Thoracic aorta (tissue), 2 donors: ENCODE measurements at regions not wholly inside any gene's neighbourhood (a gene's known extent, or its start where the extent isn't known, plus 50 kb on each side); places are given as distances from the start of the nearest gene placed in this dataset.

ENCODE experiments used
- ATAC-seq: fragments of 150-250 bp; one replicate; pipeline ENCODE4 v1.8.0; 2017; ENCODE audit warnings: low read depth; ENCODE audit not compliant: insufficient number of reproducible peaks, low FRiP score
- DNase-seq: peaks from one replicate; pipeline ENCODE4 v3.0.0-alpha.2; 2020; ENCODE audit warnings: low spot score
- H3K27ac ChIP-seq, 2 donors: fragments of 200-600 bp; sonication (generic); 1 replicate in 1 of 2; 2 replicates in 1 of 2; pipeline ENCODE4 v1.5.1; 2016; ENCODE audit warnings: mild to moderate bottlenecking in 2 of 2, moderate library complexity in 2 of 2
- H3K27me3 ChIP-seq: fragments of 200-600 bp; sonication (generic); replicated peaks from 2 replicates; pipeline ENCODE4 v1.6.0; 2016; ENCODE audit warnings: mild to moderate bottlenecking; ENCODE audit not compliant: insufficient read depth
- H3K36me3 ChIP-seq: fragments of 200-600 bp; sonication (generic); one replicate; pipeline ENCODE4 v1.5.1; 2016
- H3K4me1 ChIP-seq, 2 donors: fragments of 200-600 bp; sonication (generic); 1 replicate in 1 of 2; 2 replicates in 1 of 2; pipeline versions ENCODE4 v1.5.1 to v1.6.0; 2016; ENCODE audit warnings: low read depth in 2 of 2, mild to moderate bottlenecking in 1 of 2; ENCODE audit not compliant: control insufficient read depth in 1 of 2
- H3K4me3 ChIP-seq: fragments of 200-600 bp; sonication (generic); 2 replicates; pipeline ENCODE4 v1.5.1; 2016; ENCODE audit warnings: mild to moderate bottlenecking
- H3K9me3 ChIP-seq: fragments of 200-600 bp; sonication (generic); 2 replicates; pipeline ENCODE4 v1.5.1; 2016
- TF ChIP-seq, protein P1 (sequence below): fragments of 200-600 bp; sonication (generic); IDR thresholded peaks from one replicate; pipeline ENCODE4 v1.5.1; 2019; ENCODE audit warnings: antibody characterized with exemption

- TF ChIP-seq, protein P1, sequence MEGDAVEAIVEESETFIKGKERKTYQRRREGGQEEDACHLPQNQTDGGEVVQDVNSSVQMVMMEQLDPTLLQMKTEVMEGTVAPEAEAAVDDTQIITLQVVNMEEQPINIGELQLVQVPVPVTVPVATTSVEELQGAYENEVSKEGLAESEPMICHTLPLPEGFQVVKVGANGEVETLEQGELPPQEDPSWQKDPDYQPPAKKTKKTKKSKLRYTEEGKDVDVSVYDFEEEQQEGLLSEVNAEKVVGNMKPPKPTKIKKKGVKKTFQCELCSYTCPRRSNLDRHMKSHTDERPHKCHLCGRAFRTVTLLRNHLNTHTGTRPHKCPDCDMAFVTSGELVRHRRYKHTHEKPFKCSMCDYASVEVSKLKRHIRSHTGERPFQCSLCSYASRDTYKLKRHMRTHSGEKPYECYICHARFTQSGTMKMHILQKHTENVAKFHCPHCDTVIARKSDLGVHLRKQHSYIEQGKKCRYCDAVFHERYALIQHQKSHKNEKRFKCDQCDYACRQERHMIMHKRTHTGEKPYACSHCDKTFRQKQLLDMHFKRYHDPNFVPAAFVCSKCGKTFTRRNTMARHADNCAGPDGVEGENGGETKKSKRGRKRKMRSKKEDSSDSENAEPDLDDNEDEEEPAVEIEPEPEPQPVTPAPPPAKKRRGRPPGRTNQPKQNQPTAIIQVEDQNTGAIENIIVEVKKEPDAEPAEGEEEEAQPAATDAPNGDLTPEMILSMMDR, result no peak
- Histone ChIP-seq H3K27ac (no peak overlapping the region), H3K36me3 (no peaks in the 10 kb centered on the region), H3K9me3 (no peaks in the 10 kb centered on the region), H3K4me3 (no peak overlapping the region), H3K4me1 (no peaks in the 10 kb centered on the region), H3K27me3 (no peaks in the 10 kb centered on the region)
- DNase-seq (no peak), ATAC-seq (no peak)
Observed at GRCh38 chr4:24659241-24659961, 75.0 kb upstream of the DHX15 start.

DNA sequence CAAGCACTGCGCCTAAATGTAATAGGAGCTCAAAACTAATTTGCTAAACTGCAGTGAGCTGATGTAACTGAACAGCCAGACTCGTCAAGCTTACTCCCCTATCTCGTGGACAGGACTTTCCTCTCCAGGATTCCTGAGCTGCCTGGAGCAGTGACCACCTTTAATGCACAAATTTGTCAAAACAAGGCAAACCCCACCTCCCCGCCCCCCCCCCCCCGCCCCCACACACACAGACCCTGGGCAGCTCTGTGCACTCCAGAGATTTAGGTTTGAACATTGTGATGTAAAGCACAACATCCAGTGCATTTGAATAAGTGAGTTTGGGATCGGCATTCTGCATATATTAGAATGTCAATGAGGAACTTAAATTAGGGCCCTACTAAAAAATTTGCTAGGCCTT, 77.7 kb upstream of the DHX15 start:
- TF ChIP-seq, protein P1, result no peak
- ATAC-seq (no peak), DNase-seq (no peak)
- no peaks in the 10 kb centered on the region for H3K9me3 ChIP-seq
- no peaks in the 10 kb centered on the region for H3K27me3 ChIP-seq
- no peaks in the 10 kb centered on the region for H3K36me3 ChIP-seq
- no peak overlapping the region for H3K4me3 ChIP-seq
- no peak overlapping the region for H3K27ac ChIP-seq
- no peaks in the 10 kb centered on the region for H3K4me1 ChIP-seq

GRCh38 chr4:24662542-24662941, 78.2 kb upstream of the DHX15 start:
- TF ChIP-seq, protein P1, result no peak
- no peak overlapping the region for H3K27ac ChIP-seq
- H3K27me3 ChIP-seq, result no peaks in the 10 kb centered on the region
- no peak for ATAC-seq
- no peaks in the 10 kb centered on the region for H3K4me1 ChIP-seq
- no peak overlapping the region for H3K4me3 ChIP-seq
- no peaks in the 10 kb centered on the region for H3K36me3 ChIP-seq
- no peak for DNase-seq
- no peaks in the 10 kb centered on the region for H3K9me3 ChIP-seq

DNA sequence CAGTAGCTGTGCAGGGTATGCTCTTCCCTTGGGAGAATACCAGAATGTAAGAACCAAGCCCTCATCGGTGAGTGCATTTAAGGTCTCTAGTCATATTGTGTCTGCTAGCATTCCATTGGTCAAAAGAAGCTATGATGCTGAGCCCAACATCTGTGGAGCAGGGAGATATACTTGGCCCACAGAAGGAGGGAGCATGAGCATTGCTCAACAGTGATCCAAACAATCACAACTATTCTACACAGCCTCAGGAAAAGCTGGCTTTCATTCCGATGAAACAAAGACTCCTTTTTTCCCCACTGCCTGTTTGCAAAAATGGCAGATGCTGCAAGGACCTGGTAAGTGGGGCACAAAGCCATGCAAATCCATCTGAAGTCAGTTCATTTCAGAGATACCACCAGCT, 80.6 kb upstream of the DHX15 start:
- Histone ChIP-seq H3K4me3 (no peak overlapping the region), H3K27ac (no peak overlapping the region), H3K9me3 (no peaks in the 10 kb centered on the region), H3K27me3 (no peaks in the 10 kb centered on the region), H3K4me1 (no peaks in the 10 kb centered on the region), H3K36me3 (no peaks in the 10 kb centered on the region)
- TF ChIP-seq, protein P1, result no peak
- DNase-seq (no peak), ATAC-seq (no peak)

DNA sequence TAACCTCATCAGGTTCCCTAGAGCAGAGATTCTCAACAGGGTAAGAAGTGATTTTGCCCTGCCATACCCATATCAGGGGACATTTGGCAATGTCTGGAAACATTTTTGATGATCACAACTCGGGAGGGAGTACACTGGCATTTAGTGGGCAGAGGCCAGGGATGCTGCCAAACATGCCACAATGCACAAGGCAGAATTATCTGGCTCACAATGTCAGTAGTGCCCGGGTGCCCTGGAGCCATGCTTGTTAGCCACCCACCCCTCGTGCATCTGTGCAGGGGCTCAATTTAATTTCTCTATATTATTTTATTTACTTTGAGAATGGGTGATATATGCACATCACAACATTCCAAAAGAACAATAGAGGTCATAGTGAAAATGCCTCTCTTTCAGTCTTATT, 82.0 kb upstream of the DHX15 start:
- DNase-seq (no peak), ATAC-seq (no peak)
- no peaks in the 10 kb centered on the region for H3K27me3 ChIP-seq
- H3K4me3 ChIP-seq, result no peak overlapping the region
- TF ChIP-seq, protein P1, result no peak
- H3K9me3 ChIP-seq, result no peaks in the 10 kb centered on the region
- no peaks in the 10 kb centered on the region for H3K4me1 ChIP-seq
- H3K27ac ChIP-seq, result no peak overlapping the region
- no peaks in the 10 kb centered on the region for H3K36me3 ChIP-seq
